ENCODE measurements at regions not wholly inside any gene's neighbourhood (a gene's known extent, or its start where the extent isn't known, plus 50 kb on each side); places are given as distances from the start of the nearest gene placed in this dataset.
"Not testable (repeated sequence)": the region's sequence is repeated elsewhere in the genome, so short reads cannot be mapped to it uniquely, and the experiment has no call there.

- DNase-seq (ENCODE audit: low read depth, low spot score), result no peak
- TF ChIP-seq CTCF (IDR thresholded peaks at IDR 0.05; ENCODE audit: low read depth, low read length), result no peak
- no peak overlapping the region for H3K4me3 ChIP-seq (ENCODE audit: low read depth, low read length)
- in situ Hi-C loops (cut with HindIII; ENCODE audit: low sequenced_read_pairs), result no loop called here
These were observed 115.5 kb upstream of the CALCR start for GRCh38 chr7:93690021-93690420.

DNA sequence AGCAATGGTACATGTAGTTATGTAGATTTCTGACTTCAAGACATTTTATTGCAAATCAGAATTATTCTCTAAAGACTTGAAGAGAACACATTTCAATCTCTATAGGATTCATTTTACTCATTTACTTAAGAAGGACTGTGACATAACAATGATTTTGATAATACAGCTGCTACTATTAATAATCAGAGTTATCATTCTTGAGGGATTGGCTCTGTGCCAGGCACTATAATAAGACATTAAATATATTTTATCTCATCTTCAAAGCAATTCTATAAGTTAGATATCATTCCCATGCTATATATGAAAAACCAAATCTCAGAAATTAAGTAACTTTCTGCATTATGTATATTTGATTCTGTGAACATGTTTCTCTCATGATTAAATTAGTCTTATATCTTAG lies 103.7 kb upstream of the CALCR start:
- in situ Hi-C loops (cut with HindIII; ENCODE audit: low sequenced_read_pairs), result no loop called here
- no peak for DNase-seq (ENCODE audit: low read depth, low spot score)
- no peak for TF ChIP-seq CTCF (IDR thresholded peaks at IDR 0.05; ENCODE audit: low read depth, low read length)

GRCh38 chr7:93663561-93664299 lies 89.2 kb upstream of the CALCR start:
- TF ChIP-seq CTCF (IDR thresholded peaks at IDR 0.05; ENCODE audit: low read depth, low read length), result no peak
- no peak for DNase-seq (ENCODE audit: low read depth, low spot score)
- in situ Hi-C loops (cut with HindIII; ENCODE audit: low sequenced_read_pairs), result no loop called here
- no peak overlapping the region for H3K4me3 ChIP-seq (ENCODE audit: low read depth, low read length)

More for the DNA sequence above, 103.7 kb upstream of the CALCR start:
- H3K4me3 ChIP-seq (ENCODE audit: low read depth, low read length), result no peak overlapping the region

DNA sequence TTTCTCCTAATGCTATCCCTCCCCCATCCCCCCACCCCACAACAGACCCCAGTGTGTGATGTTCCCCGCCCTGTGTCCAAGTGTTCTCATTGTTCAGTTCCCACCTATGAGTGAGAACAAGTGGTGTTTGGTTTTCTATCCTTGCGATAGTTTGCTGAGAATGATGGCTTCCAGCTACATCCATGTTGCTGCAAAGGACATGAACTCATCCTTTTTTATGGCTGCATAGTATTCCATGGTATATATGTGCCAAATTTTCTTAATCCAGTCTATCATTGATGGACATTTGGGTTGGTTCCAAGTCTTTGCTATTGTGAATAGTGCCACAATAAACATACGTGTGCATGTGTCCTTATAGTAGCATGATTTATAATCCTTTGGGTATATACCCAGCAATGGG lies 83.6 kb upstream of the CALCR start:
- H3K4me3 ChIP-seq (ENCODE audit: low read depth, low read length); DNase-seq (ENCODE audit: low read depth, low spot score); in situ Hi-C loops (cut with HindIII; ENCODE audit: low sequenced_read_pairs): not testable (repeated sequence)

- no peak overlapping the region for H3K4me3 ChIP-seq (ENCODE audit: low read depth, low read length)
- in situ Hi-C loops (cut with HindIII; ENCODE audit: low sequenced_read_pairs), result no loop called here
- no peak for TF ChIP-seq CTCF (IDR thresholded peaks at IDR 0.05; ENCODE audit: low read depth, low read length)
- DNase-seq (ENCODE audit: low read depth, low spot score), result no peak
These were observed 77.2 kb upstream of the CALCR start for GRCh38 chr7:93651603-93652159.

DNA sequence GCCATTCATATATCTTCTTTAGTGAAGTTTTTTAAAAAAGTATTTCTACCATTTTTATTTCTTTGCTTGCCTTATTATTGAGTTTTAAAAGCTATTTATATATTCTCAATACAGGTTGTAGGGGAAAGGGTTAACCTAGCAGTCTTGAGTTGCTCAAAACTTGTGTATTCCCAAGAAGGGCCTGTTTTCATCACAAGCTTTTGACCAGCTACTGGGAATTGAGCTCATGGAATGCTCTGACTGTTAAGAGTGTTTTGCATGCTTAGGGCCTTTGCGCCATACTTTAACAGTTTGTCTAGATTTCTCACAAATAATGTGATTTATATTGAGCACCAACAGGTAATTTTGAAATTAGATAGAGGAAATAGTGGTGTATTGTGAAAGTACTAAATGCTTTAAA lies 72.0 kb upstream of the CALCR start:
- no peak for TF ChIP-seq CTCF (IDR thresholded peaks at IDR 0.05; ENCODE audit: low read depth, low read length)
- H3K4me3 ChIP-seq (ENCODE audit: low read depth, low read length), result no peak overlapping the region
- in situ Hi-C loops (cut with HindIII; ENCODE audit: low sequenced_read_pairs), result no loop called here
- no peak for DNase-seq (ENCODE audit: low read depth, low spot score)

- in situ Hi-C loops (cut with HindIII; ENCODE audit: low sequenced_read_pairs), result no loop called here
- H3K4me3 ChIP-seq (ENCODE audit: low read depth, low read length), result no peak overlapping the region
- no peak for TF ChIP-seq CTCF (IDR thresholded peaks at IDR 0.05; ENCODE audit: low read depth, low read length)
- no peak for DNase-seq (ENCODE audit: low read depth, low spot score)
These were observed 61.8 kb upstream of the CALCR start for GRCh38 chr7:93636276-93636675.

Measured in astrocyte of the spinal cord (primary cell).